Endodermal cell (in vitro differentiated cells): ENCODE measurements at regions not wholly inside any gene's neighbourhood (a gene's known extent, or its start where the extent isn't known, plus 50 kb on each side); places are given as distances from the start of the nearest gene placed in this dataset.

Experiments
- DNase-seq: peaks from one replicate; pipeline ENCODE4 v3.0.0-alpha.2; 2017
- H3K27ac ChIP-seq: 2 replicates; pipeline ENCODE4 v1.5.1; 2013; ENCODE audit warnings: mild to moderate bottlenecking, low read depth, low read length, moderate library complexity
- H3K27me3 ChIP-seq: 2 replicates; pipeline ENCODE4 v1.6.1; 2013; ENCODE audit warnings: mild to moderate bottlenecking, low read length, moderate library complexity; ENCODE audit not compliant: insufficient read depth, control insufficient read depth, poor library complexity, severe bottlenecking
- H3K36me3 ChIP-seq: 2 replicates; pipeline ENCODE4 v1.7.0; 2013; ENCODE audit warnings: mild to moderate bottlenecking, low read length, moderate library complexity; ENCODE audit not compliant: control insufficient read depth, insufficient read depth
- H3K4me1 ChIP-seq: one replicate; pipeline ENCODE4 v1.7.0; 2013; ENCODE audit warnings: low read length; ENCODE audit not compliant: control insufficient read depth, insufficient read depth
- H3K4me3 ChIP-seq: 2 replicates; pipeline ENCODE4 v1.5.1; 2013; ENCODE audit warnings: mild to moderate bottlenecking, low read length, moderate library complexity
- H3K9ac ChIP-seq: 2 replicates; pipeline ENCODE4 v1.6.1; 2013; ENCODE audit warnings: mild to moderate bottlenecking, low read length, moderate library complexity; ENCODE audit not compliant: poor library complexity, severe bottlenecking; ENCODE audit errors: extremely low read depth
- H3K9me3 ChIP-seq: 2 replicates; pipeline ENCODE4 v1.6.1; 2013; ENCODE audit warnings: mild to moderate bottlenecking, low read length, moderate library complexity; ENCODE audit not compliant: control insufficient read depth
- H3K27ac Mint-ChIP-seq: 2 replicates; pipeline ENCODE4 v1.8.0; 2020; ENCODE audit warnings: mixed read lengths
- H3K27me3 Mint-ChIP-seq: 2 replicates; pipeline ENCODE4 v1.8.0; 2021; ENCODE audit warnings: mild to moderate bottlenecking, mixed read lengths; ENCODE audit not compliant: insufficient read depth
- H3K36me3 Mint-ChIP-seq: 2 replicates; pipeline ENCODE4 v1.8.0; 2020; ENCODE audit warnings: low read depth, mixed read lengths
- H3K4me1 Mint-ChIP-seq: 2 replicates; pipeline ENCODE4 v1.8.0; 2020; ENCODE audit warnings: mixed read lengths
- H3K4me3 Mint-ChIP-seq: 2 replicates; pipeline ENCODE4 v1.8.0; 2020; ENCODE audit warnings: mild to moderate bottlenecking, moderate library complexity, mixed read lengths
- H3K9me3 Mint-ChIP-seq: 2 replicates; pipeline ENCODE4 v1.8.0; 2020; ENCODE audit warnings: mild to moderate bottlenecking, mixed read lengths
- WGBS, 2 experiments: methylation state at CpG; one replicate each; pipeline versions ENCODE4 v1.1.5 to v1.1.7; 2013; ENCODE audit warnings: missing lambda C conversion rate in 2 of 2, mixed read lengths in 1 of 2; ENCODE audit not compliant: insufficient coverage in 1 of 2, insufficient read length in 1 of 2; 5-methylcytosine and 5-hydroxymethylcytosine counted together
- TF ChIP-seq, protein P1 (sequence below): fragments of 200-600 bp; sonication (generic); conservative IDR thresholded peaks from 2 replicates; pipeline ENCODE4 v1.5.0; 2021; ENCODE audit warnings: antibody characterized with exemption, mild to moderate bottlenecking

DNA sequence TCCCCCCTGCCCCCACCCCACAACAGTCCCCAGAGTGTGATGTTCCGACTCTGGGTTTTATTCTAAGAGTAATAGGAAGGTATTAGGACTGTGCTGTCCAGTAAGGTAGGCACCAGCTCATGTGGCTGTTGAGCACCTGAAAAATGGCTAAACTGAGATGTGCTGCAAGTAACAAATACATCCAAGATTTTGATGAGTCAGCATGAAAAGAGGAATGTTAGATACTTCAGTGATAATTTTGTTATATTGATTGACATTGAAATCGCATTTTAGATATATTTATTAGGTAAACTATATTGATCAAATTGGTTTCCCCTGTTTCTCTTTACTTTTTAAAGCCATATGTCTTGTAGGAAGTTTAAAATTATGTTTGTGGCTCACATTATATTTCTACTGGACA lies 147.8 kb downstream of the FTCDNL1 start:
- no peak overlapping the region for H3K27ac ChIP-seq
- Mint-ChIP-seq H3K4me1 (no peaks in the 10 kb centered on the region), H3K4me3 (no peak overlapping the region), H3K9me3 (peaks cover 8% of the 10 kb centered on the region), H3K36me3 (no peaks in the 10 kb centered on the region), H3K27ac (no peak overlapping the region), H3K27me3 (peaks cover 2% of the 10 kb centered on the region)
- no peak overlapping the region for H3K9ac ChIP-seq
- no peaks in the 10 kb centered on the region for H3K27me3 ChIP-seq
- H3K9me3 ChIP-seq, result peaks cover 4% of the 10 kb centered on the region
- no peak overlapping the region for H3K4me3 ChIP-seq
- no peak for DNase-seq
- no peaks in the 10 kb centered on the region for H3K36me3 ChIP-seq
- TF ChIP-seq, protein P1, sequence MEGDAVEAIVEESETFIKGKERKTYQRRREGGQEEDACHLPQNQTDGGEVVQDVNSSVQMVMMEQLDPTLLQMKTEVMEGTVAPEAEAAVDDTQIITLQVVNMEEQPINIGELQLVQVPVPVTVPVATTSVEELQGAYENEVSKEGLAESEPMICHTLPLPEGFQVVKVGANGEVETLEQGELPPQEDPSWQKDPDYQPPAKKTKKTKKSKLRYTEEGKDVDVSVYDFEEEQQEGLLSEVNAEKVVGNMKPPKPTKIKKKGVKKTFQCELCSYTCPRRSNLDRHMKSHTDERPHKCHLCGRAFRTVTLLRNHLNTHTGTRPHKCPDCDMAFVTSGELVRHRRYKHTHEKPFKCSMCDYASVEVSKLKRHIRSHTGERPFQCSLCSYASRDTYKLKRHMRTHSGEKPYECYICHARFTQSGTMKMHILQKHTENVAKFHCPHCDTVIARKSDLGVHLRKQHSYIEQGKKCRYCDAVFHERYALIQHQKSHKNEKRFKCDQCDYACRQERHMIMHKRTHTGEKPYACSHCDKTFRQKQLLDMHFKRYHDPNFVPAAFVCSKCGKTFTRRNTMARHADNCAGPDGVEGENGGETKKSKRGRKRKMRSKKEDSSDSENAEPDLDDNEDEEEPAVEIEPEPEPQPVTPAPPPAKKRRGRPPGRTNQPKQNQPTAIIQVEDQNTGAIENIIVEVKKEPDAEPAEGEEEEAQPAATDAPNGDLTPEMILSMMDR, result no peak
- H3K4me1 ChIP-seq, result no peaks in the 10 kb centered on the region
- 77% methylated on average over 1 of the region's 2 CpGs; no CpG with 5 or more reads in 1 of the 2 experiments for WGBS, 2 experiments

DNA sequence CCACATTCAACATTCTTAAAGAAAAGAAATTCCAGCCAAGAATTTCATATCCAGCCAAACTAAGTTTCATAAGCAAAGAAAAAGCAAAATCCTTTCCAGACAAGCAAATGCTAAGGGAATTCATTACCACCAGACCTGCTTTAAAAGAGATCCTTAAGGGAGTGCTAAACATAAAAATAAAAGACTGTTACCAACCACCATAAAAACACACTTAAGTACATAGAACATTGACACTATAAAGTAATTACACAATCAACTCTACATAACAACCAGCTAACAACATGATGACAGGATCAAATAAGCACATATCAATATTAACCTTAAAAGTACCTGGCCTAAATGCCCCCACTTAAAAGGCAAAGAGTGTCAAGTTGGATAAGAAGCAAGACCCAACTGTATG lies 153.5 kb downstream of the FTCDNL1 start:
- no peak for DNase-seq
- H3K27ac Mint-ChIP-seq, result no peak overlapping the region
- H3K4me1 Mint-ChIP-seq, result no peaks in the 10 kb centered on the region
- H3K9me3 Mint-ChIP-seq, result no peaks in the 10 kb centered on the region
- TF ChIP-seq, protein P1, result no peak
- Histone ChIP-seq H3K9ac (no peak overlapping the region), H3K9me3 (no peaks in the 10 kb centered on the region), H3K36me3 (no peaks in the 10 kb centered on the region), H3K4me1 (no peaks in the 10 kb centered on the region), H3K27me3 (no peaks in the 10 kb centered on the region), H3K4me3 (no peak overlapping the region), H3K27ac (no peak overlapping the region)
- H3K36me3 Mint-ChIP-seq, result no peaks in the 10 kb centered on the region
- H3K4me3 Mint-ChIP-seq, result no peak overlapping the region
- H3K27me3 Mint-ChIP-seq, result peaks cover 2% of the 10 kb centered on the region

DNA sequence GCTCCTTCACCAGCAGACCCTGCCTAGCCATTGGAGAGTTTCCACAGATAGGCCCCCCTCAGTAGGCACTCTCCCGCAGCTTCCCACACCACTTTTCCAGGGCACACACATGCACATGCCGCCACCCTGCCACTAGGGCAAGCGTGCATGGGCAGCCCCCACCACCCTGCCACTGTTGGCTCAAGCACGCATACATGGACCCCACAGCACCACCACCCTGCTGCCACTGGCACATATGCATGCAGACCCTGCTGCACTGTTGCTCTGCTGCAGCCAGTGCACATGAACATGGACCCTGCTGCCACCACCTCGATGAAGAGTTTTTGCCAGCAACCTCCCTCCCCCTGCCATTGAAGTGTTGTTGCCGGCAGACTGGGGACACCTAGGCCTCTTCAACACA lies 154.9 kb downstream of the FTCDNL1 start:
- peaks cover 2% of the 10 kb centered on the region for H3K27me3 Mint-ChIP-seq
- Histone ChIP-seq H3K27ac (no peak overlapping the region), H3K9me3 (no peaks in the 10 kb centered on the region), H3K4me1 (no peaks in the 10 kb centered on the region), H3K9ac (no peak overlapping the region), H3K27me3 (no peaks in the 10 kb centered on the region), H3K36me3 (no peaks in the 10 kb centered on the region), H3K4me3 (no peak overlapping the region)
- no peak for DNase-seq
- TF ChIP-seq, protein P1, result no peak
- 82 to 100% methylated on average over 1 to 6 of the region's 6 CpGs for WGBS, 2 experiments
- no peak overlapping the region for H3K27ac Mint-ChIP-seq
- H3K4me3 Mint-ChIP-seq, result no peak overlapping the region
- H3K4me1 Mint-ChIP-seq, result no peaks in the 10 kb centered on the region
- no peaks in the 10 kb centered on the region for H3K9me3 Mint-ChIP-seq
- H3K36me3 Mint-ChIP-seq, result no peaks in the 10 kb centered on the region
